IPS-18a (cell line): ENCODE measurements at regions not wholly inside any gene's neighbourhood (a gene's known extent, or its start where the extent isn't known, plus 50 kb on each side); places are given as distances from the start of the nearest gene placed in this dataset.

Experiments
- H3K27ac ChIP-seq: one replicate; pipeline ENCODE4 v1.5.1; 2013; ENCODE audit warnings: low read length
- H3K27me3 ChIP-seq: one replicate; pipeline ENCODE4 v1.6.1; 2013; ENCODE audit warnings: mild to moderate bottlenecking, low read length; ENCODE audit not compliant: control insufficient read depth, insufficient read depth
- H3K36me3 ChIP-seq: one replicate; pipeline ENCODE4 v1.6.1; 2013; ENCODE audit warnings: low read depth, low read length; ENCODE audit not compliant: control insufficient read depth
- H3K4me1 ChIP-seq: one replicate; pipeline ENCODE4 v1.6.1; 2013; ENCODE audit warnings: low read depth, low read length; ENCODE audit not compliant: control insufficient read depth
- H3K4me3 ChIP-seq: one replicate; pipeline ENCODE4 v1.5.1; 2013; ENCODE audit warnings: low read length
- H3K9ac ChIP-seq: one replicate; pipeline ENCODE4 v1.6.1; 2013; ENCODE audit warnings: mild to moderate bottlenecking, low read length, moderate library complexity
- H3K9me3 ChIP-seq: one replicate; pipeline ENCODE4 v1.6.1; 2013; ENCODE audit warnings: low read depth, low read length; ENCODE audit not compliant: control insufficient read depth

DNA sequence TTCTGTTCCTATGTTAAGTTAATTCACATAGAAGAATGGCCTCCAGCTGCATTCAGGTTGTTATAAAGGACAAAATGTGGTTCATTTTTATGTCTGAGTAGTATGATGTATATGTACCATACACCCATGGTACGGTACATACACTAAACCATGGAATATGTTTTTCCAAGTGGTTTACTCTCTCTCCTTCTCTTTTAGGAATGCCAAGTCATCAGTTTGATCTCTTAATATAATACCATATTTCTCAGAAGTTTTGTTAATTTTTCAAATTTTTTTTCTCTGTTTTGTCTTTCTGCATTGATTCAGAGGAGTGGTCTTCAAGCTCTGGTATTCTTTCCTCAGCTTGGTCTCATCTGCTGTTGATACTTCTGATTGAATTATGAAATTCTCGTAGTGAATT, 230.9 kb downstream of the DSEL start:
- no peak overlapping the region for H3K9ac ChIP-seq
- no peaks in the 10 kb centered on the region for H3K27me3 ChIP-seq
- no peak overlapping the region for H3K27ac ChIP-seq
- no peaks in the 10 kb centered on the region for H3K9me3 ChIP-seq
- H3K36me3 ChIP-seq = no peaks in the 10 kb centered on the region
- H3K4me3 ChIP-seq = no peak overlapping the region
- no peaks in the 10 kb centered on the region for H3K4me1 ChIP-seq

DNA sequence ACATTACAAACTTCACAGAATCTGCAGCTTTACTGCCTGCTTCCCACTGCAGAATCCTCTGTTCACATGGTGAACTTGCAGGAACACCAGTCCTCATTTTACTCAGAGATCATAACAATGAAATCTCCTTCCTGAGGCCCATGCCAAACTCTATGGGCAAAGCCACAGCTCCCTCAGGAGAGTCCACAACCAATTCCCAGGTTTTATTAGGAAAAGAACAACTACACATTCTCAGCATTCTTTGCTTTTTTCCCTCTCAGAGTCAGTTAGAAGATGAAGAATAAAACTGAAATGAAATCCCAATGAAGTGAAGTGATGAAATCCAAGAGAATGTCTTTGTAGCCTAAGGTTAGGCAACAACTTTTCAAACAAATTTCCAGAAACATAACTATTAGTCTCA, 233.7 kb downstream of the DSEL start:
- Histone ChIP-seq H3K4me3 (no peak overlapping the region), H3K27ac (no peak overlapping the region), H3K9me3 (no peaks in the 10 kb centered on the region), H3K27me3 (no peaks in the 10 kb centered on the region), H3K4me1 (no peaks in the 10 kb centered on the region), H3K36me3 (no peaks in the 10 kb centered on the region), H3K9ac (no peak overlapping the region)

DNA sequence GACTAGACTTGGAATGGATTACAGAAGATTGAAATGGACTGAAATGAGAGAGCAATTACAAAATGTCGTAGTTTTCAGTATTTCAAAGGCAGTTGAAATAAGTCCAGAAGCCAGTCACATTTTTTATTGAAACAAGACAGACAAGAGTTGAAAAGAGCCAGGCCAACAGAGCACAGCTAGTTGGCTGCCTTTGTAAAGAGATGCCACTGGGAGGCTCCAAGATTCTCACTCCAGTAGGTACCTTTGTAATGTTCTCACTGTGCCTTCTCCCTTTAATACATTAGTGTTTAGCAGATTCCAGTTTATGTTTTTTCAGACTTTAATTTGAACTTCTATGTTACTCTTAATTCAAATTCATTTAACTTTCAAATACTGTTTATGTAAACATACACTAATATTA, 234.8 kb downstream of the DSEL start:
- Histone ChIP-seq H3K27ac (no peak overlapping the region), H3K4me1 (no peaks in the 10 kb centered on the region), H3K9me3 (no peaks in the 10 kb centered on the region), H3K4me3 (no peak overlapping the region), H3K27me3 (no peaks in the 10 kb centered on the region), H3K36me3 (no peaks in the 10 kb centered on the region), H3K9ac (no peak overlapping the region)

DNA sequence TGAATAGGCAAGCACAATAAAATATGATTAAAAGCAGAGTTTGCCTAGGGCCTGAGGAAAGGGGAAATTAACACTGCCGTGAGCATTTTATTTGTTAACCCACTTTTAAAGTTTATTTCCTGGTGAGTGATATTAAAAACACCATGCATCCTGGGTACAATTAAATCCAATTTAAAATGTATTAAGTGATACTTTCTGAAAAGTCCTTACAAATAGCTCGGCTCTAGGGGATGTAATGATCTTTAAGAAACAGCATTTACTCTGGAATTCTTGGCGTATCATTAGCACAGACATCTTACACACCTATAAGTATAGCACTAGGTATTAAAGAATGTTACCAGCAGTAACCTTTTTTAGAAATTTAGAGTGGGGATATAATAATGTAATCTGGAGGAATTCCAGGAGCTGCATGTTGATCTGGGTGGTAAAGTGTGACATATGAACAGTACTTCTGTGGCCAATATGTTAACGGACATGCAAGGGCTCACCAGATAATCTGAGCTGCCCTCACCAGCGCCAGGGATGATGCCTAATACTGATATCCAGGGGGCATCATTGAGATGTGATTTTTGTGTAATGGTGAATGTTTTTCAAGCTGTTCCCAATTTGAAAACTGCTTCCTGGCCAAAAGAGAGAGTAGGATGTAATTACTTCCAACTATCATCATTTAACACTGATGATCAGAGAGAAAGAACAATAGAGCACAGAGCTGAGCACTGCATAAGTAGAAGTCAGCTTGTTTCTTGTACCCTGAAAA, 235.9 kb downstream of the DSEL start:
- Histone ChIP-seq H3K36me3 (no peaks in the 10 kb centered on the region), H3K27ac (no peak overlapping the region), H3K4me3 (no peak overlapping the region), H3K27me3 (no peaks in the 10 kb centered on the region), H3K4me1 (no peaks in the 10 kb centered on the region), H3K9ac (no peak overlapping the region), H3K9me3 (no peaks in the 10 kb centered on the region)

DNA sequence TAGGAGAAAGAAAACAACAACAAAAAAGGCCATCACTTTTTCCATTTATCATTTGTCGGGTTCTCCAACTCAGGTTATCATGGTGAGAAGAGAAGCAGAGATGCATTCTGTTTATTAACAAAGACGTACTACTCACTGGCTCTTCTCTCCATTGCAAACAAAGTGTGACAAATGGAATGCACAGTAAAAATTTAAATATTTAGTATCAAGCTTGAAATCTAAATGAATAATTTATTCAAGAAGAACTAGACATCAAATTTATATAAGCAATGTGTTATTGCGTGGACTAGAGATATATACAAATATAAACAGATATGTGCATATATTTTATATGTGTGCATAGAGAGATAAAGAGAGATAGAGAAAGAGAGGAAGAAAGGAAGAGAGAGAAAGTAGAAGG, 236.5 kb downstream of the DSEL start:
- H3K4me1 ChIP-seq = no peaks in the 10 kb centered on the region
- H3K9ac ChIP-seq = no peak overlapping the region
- no peak overlapping the region for H3K4me3 ChIP-seq
- H3K9me3 ChIP-seq = no peaks in the 10 kb centered on the region
- H3K27me3 ChIP-seq = no peaks in the 10 kb centered on the region
- no peak overlapping the region for H3K27ac ChIP-seq
- H3K36me3 ChIP-seq = no peaks in the 10 kb centered on the region

DNA sequence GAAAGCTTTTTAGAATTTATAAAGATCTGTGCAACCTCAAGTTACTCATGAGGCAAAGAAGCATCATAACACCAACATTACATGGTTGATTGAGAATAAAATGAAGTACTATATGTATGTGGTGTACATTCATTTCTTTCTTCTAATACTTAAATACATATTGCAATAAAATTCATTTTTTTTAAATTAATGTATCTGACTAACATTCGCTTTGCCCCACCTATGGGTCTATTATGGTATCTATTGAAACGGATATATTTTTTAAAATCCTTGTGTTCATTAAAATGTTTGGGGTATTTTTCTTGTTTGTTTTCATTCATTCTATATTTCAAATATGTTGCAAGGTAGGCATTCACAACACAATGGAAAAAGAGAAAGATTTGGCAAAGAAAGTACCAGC, 237.5 kb downstream of the DSEL start:
- Histone ChIP-seq H3K4me1 (no peaks in the 10 kb centered on the region), H3K9ac (no peak overlapping the region), H3K36me3 (no peaks in the 10 kb centered on the region), H3K4me3 (no peak overlapping the region), H3K27me3 (no peaks in the 10 kb centered on the region), H3K27ac (no peak overlapping the region), H3K9me3 (no peaks in the 10 kb centered on the region)

DNA sequence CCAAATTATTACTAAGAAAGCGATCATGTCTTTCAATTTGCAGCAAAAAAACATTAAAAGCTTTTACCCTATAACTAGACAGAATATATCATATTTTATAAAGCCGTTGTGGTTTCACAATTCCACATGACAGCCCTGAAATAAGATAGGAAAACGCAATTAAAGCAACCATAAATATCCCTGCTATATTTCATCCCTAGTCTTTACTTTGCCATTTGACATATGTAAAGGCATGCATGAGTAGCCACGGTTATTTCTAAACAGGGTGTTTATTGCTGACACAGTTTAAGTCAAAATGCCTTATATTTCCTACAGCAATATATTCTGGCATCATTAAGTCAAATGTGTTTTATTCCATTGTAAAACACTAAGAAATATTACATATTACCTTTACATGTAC, 239.9 kb downstream of the DSEL start:
- Histone ChIP-seq H3K4me1 (no peaks in the 10 kb centered on the region), H3K27me3 (no peaks in the 10 kb centered on the region), H3K27ac (no peak overlapping the region), H3K9ac (no peak overlapping the region), H3K9me3 (no peaks in the 10 kb centered on the region), H3K4me3 (no peak overlapping the region), H3K36me3 (no peaks in the 10 kb centered on the region)

DNA sequence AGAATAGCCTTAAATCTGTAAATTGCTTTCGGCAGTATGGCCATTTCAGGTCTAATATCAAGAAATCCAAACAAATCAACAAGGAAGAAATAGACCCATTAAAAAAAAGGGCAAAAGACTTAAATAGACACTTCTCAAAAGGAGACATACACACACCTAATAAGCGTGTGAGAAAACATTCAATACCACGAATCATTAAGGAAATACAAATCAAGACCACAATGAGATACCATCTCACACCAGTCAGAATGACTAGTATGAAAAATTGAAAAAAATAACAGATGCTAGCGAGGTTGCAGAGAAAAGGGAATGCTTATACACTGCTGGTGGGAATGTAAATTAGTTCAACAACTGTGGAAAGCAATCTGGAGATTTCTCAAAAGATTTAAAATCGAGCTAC, 243.2 kb downstream of the DSEL start:
- H3K9me3 ChIP-seq = no peaks in the 10 kb centered on the region
- no peaks in the 10 kb centered on the region for H3K27me3 ChIP-seq
- H3K4me1 ChIP-seq = no peaks in the 10 kb centered on the region
- H3K4me3 ChIP-seq = no peak overlapping the region
- H3K9ac ChIP-seq = no peak overlapping the region
- H3K36me3 ChIP-seq = no peaks in the 10 kb centered on the region
- H3K27ac ChIP-seq = no peak overlapping the region

DNA sequence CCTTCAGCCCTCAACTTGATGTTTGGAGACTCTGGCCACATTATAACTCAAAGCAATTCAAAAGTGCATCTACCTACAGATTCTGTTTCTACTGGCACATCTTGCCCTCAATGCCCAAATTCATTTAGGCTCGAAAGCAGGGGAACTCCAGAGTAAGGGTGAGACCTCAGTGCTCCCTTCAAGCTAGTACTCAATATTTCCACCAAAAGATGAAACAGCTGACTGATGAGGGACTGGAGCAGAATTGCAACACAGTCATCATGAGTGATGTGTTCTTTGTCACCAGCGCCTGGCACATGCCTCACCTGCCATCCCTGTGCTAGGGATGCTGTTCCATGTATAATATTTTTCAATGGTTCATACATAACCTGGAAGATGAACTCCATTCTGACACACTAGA, 247.3 kb downstream of the DSEL start:
- Histone ChIP-seq H3K4me1 (peaks cover 7% of the 10 kb centered on the region), H3K4me3 (no peak overlapping the region), H3K9ac (no peak overlapping the region), H3K36me3 (no peaks in the 10 kb centered on the region), H3K27me3 (no peaks in the 10 kb centered on the region), H3K9me3 (no peaks in the 10 kb centered on the region), H3K27ac (no peak overlapping the region)

DNA sequence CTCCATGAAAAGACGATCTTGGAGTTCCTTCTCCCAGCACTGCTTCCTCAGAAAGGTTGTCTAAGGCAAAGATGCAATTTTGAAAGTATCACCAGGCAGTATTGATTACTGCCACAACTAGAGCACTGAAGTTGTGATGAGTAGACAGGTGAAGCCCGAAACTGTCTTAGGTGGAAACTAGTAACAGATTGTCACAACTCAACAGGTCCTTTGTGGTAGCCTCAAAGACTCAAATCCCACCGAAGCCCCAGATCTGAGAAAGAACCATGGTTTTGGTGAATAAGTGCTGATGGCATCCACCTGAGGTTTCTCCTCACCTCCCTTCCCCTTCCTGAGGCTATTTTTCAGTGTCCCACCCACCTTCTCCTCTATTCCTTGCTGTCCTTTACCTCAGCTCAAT, 248.0 kb downstream of the DSEL start:
- H3K9ac ChIP-seq = no peak overlapping the region
- peaks cover 7% of the 10 kb centered on the region for H3K4me1 ChIP-seq
- H3K4me3 ChIP-seq = no peak overlapping the region
- H3K27ac ChIP-seq = no peak overlapping the region
- no peaks in the 10 kb centered on the region for H3K9me3 ChIP-seq
- no peaks in the 10 kb centered on the region for H3K27me3 ChIP-seq
- no peaks in the 10 kb centered on the region for H3K36me3 ChIP-seq

DNA sequence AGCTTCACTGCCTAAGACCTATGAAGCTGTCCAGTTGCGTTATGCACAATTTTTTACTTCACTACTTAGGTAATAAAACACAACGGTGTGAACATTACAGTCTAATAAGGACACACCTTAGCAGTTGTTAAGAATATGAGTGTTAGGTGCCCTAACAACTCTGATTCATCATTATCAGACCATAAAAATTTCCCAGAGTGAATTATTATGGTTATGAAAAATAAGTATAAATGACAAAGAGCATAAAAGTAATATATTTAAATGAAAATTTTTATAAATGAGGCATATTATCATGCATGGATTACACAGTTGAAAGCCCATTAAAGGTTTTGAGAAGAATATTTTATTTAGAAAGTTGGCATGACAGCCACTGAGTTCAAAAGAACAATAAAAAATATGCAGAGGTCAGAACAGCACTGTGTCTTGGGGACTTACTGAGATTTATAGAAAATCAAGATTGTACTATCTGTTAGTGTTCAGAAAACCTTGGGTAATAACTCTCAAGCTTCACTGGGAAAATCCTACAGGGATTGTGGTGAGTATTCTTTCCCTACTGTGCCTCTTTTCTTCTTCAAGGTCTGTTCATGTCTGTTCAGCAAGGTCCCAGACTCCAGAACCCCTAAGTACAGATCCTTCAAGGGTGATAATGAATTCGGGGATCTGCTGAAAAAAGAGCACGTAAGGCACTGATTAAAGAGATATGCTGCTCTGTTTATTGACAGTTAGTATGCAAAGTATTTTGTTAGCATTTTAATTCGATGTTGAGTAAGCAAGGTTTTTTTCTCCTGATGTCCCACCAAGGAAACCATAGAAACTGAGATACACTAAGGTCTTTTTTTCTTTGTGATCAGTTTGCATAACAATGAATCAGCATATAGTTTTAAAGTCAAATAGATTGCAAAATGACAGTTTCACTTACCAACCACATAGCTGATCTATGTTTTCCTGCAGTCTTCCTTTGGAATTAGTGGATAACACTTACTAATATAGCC, 250.0 kb downstream of the DSEL start:
- H3K27me3 ChIP-seq = no peaks in the 10 kb centered on the region
- H3K36me3 ChIP-seq = no peaks in the 10 kb centered on the region
- no peak overlapping the region for H3K27ac ChIP-seq
- peak overlapping the region; percentile 37 for H3K4me3 ChIP-seq
- no peak overlapping the region for H3K9ac ChIP-seq
- H3K4me1 ChIP-seq = peaks cover 7% of the 10 kb centered on the region
- H3K9me3 ChIP-seq = no peaks in the 10 kb centered on the region
